ENCODE measurements at regions not wholly inside any gene's neighbourhood (a gene's known extent, or its start where the extent isn't known, plus 50 kb on each side); places are given as distances from the start of the nearest gene placed in this dataset.
"Not testable (repeated sequence)": the region's sequence is repeated elsewhere in the genome, so short reads cannot be mapped to it uniquely, and the experiment has no call there.

DNA sequence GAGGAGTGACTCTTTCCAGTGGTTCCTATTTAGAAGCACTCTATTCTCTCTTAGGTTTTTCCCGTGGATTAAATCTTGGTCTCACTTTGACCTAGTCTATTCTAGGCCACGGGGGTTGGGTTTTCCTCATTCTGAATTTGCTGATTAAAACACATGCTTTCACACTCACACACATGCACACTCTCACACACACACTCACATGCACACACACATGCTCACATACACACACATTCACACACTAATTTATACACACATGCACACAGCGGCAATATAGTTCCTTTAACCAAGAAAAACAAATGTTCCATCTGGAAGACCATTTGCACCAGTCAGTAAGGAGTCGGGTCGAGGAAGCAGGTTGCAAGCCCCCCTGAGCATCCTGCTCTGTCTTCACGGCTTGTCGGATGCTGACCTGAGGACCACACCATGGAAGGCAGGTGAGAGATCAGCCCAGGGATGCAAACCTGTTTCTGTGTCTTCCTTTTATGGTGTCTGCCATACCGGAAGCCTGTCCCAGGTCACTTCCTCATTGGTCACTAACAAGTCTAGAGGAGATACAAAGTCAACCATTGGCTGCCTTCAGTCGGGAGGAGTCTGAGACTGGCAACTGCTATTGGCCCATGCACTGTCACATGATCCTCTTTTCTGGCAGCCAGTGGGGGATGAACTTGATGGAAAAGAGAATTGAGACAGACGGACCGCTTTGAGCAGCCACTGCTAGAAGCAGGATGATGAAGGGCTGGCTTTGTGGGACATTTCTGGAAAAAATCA, 330.8 kb downstream of the FGFR2 start:
- no peak for DNase-seq
- intact Hi-C loops (cut with DNase I), result no loop called here

DNA sequence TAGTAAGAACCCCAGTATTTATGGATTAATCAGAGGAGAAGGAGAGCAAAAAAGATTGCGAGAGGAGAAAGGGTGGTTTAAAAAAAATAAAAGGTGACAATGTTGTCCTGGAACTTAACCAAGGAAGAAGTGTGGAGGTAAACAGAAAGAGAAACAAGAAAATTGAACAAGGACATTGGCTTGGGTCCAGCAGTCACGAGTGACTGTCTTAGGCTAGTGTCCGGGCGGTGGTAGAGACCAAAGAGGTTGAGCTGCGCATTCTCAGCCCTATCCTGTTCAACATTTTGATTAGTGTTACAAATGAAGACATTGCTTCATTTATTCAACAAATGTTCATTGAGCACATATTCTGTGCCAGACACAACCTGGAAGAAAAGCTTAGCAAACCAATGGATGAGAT, 329.9 kb downstream of the FGFR2 start:
- intact Hi-C loops (cut with DNase I), result no loop called here
- DNase-seq, result no peak

DNA sequence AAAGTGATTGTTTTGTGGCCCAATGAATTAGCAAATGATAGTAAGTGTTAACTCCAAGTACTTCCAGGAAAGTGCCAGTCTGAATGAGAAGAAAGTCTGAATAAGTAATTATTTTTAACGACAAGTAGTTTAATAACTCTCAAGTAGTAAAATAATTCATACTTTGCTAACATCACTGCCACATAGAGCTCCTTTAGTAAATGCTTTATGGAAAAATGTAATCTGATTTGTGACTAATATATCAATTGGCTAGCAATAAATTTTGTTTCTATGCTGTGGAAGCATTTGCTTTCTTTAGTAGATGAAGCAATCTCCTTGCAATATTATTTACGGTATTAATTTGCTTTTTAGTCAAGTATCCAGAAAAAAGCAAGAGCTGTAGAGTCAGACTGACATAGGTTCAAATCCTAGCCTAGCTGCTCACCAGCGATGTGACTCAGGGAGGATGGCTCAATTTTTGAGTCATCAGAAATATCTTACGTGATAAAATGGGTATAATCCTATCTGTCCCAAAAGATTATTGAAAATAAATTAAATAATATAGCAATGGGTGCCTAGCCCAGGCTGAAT, 329.3 kb downstream of the FGFR2 start:
- intact Hi-C loops (cut with DNase I), result no loop called here

DNA sequence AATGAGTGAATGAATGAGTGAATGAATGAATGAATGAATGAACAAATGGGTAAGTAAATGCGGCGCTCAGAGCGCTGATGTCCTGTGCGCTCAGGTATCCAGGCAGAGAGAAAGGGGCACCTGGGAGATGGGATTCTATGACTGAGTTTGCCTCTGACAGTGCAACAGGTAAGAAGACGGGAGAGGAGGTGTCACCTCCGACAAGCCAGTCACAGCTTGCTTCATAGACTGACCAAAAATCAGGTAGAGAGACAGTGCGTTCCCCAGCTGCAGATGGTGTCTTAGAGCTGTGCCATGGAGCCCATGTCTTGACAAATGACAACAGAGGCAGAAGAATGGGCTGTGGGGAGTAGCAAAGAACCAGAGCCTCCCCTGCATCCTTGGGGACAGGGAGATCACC, 327.3 kb downstream of the FGFR2 start:
- no peak for DNase-seq
- intact Hi-C loops (cut with DNase I), result loop anchor here (10.0 kb wide), 1 partner anchor 216 kb away; no protein-coding TSS in a partner anchor

More for the DNA sequence above, 329.3 kb downstream of the FGFR2 start:
- no peak for DNase-seq

DNA sequence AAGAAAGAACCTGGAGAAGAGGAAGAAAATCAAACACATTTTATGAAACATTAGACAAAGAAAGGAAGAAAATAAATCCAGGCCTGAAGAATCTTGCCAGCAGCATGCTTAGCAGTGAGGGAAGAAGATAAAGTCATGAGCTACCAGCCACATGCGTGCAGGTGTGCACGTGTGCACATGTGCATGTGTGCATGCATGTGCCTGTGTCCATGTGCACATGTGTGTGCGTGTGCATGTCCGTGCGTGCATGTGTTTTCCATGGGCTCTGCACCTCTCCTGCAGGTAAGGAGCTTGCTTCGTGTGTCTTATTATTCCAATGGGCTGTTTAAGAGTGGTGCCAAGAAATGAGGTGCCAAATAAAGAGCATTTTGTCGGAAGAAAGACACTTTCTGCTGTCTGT, 322.2 kb downstream of the FGFR2 start:
- DNase-seq, result no peak
- intact Hi-C loops (cut with DNase I), result loop anchor here (10.0 kb wide), 1 partner anchor 221 kb away; no protein-coding TSS in a partner anchor

DNA sequence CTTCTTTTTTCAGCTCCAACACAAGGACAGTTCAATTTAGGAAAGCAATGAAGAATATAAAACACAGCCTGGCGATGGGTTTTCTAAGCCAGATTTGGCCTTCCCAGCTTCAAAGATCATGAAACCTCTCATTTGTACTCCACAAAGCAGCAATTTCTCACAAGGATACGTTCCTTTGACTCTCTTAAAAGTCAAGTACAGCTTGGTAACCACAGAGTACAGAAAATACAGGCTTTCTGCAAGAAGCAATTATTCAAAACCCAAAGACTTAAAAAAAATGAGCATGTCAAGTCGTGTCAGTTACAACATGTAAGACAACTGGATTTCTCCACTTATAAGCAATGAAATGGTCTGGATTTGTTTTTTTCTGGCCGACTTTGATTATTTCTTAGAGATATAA, 321.4 kb downstream of the FGFR2 start:
- no peak for DNase-seq
- intact Hi-C loops (cut with DNase I), result loop anchor here (10.0 kb wide), 1 partner anchor 222 kb away; no protein-coding TSS in a partner anchor

DNA sequence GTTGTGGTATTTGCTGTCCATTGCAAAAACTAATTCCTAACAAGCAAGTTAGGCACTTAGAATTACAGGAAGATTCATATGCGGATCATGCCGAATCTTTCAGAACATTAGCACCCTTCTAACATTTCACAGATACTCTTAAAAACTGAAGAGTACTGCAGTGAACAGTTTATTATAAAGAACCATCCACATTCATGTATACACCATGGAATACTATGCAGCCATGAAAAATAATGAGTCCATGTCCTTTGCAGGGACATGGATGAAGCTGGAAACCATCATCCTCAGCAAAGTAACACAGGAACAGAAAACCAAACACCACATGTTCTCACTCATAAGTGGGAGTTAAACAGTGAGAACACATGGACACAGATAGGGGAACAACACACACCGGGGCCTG, 319.9 kb downstream of the FGFR2 start:
- DNase-seq, result not testable (repeated sequence)
- intact Hi-C loops (cut with DNase I), result loop anchor here (10.0 kb wide), 1 partner anchor 224 kb away; no protein-coding TSS in a partner anchor

DNA sequence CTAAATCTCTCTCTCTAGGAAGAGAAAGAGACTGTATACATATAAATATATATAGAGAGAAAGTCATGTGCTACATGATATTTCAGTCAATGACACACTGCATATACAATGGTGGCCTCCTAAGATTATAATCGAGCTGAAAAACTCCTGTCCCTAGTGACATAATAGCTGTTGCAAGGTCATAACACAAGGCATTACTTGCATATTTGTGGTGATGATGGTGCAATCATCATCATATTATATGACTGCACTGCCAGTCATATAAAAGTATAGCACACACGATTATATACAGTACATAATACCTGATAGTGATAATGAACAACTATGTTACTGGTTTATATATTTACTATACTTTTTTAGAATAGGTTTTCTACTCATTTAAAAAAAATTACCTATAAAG, 316.7 kb downstream of the FGFR2 start:
- DNase-seq, result no peak
- intact Hi-C loops (cut with DNase I), result no loop called here

DNA sequence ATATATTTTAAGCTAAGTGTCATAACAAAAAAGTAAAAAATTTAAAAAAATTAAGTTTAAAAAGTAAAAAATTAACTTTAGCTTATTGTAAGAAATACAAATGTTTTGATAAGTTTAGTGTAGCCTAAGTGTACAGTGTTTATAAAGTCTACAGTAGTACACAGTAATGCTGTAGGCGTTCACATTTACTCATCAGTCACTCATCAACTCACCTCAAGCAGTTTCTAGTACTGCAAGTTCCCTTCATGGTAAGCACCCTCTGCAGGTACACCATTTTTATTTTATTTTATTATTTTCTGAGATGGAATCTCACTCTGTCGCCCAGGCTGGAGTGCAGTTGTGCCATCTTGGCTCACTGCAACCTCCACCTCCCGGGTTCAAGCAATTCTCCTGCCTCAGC, 316.0 kb downstream of the FGFR2 start:
- intact Hi-C loops (cut with DNase I), result no loop called here
- no peak for DNase-seq

DNA sequence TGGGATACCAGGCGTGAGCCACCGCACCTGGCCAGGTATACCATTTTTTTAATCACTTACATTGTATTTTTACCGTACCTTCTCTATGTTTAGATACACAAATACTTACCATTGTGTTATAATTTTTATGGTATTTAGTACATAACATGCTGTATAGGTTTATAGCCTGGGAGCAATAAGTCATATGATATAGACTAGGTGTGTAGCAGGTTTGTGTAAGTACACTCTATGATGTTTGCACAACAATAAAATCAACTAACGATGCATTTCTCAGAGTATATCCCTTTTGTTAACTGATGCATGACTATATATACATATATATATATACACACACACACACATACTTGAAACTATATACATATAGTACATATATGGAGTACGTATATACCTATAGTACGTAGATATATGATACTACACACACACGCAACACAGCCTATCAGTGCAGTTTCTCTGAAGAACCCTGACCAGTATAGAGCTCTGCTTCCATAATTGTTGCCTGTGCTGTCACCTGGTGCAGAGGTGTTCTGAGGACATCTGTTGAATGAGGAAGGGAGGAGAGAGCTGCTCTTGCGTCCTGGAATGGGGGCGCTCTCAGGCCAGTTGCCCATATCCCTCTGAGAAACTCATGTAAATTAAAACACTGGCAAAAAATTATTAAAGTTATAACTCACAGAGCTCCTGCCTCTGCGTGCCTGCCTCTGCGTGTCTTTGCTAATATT, 315.3 kb downstream of the FGFR2 start:
- no peak for DNase-seq
- intact Hi-C loops (cut with DNase I), result no loop called here

DNA sequence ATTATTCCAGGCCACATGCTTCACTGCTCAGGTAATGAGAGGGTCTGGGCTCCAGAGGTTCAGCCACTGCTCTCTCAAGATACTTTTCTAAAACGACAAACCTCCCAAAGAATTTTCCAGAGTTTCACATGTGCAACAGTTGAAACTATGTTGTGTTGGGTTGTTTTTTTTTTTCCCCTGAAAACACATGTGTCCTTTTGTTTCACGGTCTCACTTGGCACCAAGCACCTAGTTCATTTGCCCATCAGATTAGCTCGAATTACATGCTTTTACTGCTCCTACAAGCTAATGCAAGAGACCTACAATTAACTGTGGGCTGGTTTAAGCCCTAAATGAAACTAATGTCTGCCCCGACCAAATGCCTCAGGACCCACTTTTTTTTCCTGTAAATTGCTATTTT, 313.3 kb downstream of the FGFR2 start:
- intact Hi-C loops (cut with DNase I), result no loop called here
- no peak for DNase-seq

DNA sequence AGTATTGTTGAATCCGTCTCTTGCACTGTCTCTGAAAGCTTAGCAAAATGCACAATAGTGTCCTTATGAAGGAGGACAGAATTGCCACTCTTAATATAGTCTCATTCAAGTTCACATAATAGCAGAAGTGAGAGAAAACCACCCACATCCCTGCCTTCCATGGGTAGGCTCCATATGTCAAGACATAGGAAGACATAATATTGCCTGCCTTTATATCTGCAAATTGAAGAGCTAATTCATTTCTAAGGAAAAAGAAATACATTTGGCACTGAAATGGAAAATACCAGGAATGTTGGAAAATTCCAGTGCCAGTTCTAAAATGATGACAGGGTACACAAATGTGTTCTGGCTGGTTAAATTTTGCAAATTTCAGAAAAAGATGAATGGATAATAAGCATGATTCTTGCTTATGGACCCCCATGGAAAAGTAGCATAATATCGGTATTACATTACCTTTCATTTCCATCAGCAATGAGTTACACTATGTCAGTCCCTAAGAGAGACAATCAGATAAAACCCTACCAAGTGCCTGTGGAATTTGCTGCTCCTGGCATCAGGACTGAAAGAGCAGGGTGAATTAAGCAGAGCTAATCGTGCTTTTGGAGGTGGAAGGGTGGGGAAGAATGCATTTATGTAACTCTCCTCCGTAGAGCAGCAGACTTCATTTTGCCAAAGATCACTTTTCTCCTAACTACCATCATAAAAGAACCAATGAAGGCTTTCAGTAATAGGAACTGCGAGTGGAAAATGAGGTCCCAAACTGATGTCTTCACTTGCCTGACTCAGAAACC, 312.6 kb downstream of the FGFR2 start:
- intact Hi-C loops (cut with DNase I), result no loop called here
- peak in 23 of 42 donors; percentile 6 to 74 (median 21) for DNase-seq

DNA sequence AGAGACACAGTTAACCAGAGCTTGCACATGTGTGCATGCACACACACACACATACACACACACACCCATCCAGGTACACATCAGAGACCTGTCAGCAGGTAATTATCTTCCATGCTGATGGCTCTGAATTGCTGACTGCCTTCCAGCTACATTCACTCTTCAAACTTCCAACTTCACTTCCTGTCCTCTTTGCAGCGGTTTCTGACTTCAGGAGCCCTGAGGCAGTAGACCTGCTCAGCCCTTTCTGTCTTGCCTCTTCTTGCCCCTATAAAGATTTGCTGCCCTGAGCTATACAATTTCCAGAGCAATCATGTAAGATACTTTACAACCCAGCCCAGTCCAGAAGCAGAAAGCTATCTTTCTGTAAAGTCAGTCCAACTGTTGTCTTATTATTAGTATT, 310.2 kb downstream of the FGFR2 start:
- no peak for DNase-seq
- intact Hi-C loops (cut with DNase I), result no loop called here

DNA sequence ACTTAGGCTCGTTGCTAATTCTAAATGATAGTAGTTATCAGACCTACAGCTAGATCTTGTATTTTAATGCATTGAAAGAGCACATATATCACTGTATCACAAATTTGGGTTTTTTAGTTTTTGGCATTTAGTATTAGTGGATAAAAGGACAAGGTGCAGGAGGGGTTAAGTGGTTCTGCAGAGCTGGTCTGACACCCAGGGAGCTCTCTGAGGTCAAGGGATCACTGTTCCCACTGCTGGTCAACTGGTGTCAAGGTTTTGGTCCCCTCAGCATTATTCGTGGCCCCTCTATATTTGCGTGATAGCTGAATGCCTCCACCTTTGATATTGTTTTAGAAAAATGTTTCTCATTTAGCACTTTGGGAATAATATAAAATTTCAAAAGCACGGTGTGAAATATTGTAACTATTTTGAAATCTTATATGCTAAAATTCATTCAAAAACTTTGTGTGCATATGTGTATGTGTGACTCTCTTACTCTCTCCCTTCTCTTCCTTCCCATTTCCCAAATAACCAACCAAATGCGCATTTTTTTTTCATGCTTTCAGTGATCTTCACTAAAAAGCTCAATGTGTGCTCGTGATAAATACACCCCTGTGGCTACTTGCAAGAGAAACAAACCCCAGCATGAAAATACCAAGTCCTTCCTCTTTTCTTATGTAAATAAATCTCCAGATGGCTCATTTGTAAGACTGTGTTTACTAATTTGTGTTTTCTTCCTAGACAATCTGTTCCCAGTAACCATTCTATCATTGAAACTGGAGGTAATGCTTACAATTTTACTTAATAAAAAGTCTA, 309.2 kb downstream of the FGFR2 start:
- intact Hi-C loops (cut with DNase I), result no loop called here
- no peak for DNase-seq

DNA sequence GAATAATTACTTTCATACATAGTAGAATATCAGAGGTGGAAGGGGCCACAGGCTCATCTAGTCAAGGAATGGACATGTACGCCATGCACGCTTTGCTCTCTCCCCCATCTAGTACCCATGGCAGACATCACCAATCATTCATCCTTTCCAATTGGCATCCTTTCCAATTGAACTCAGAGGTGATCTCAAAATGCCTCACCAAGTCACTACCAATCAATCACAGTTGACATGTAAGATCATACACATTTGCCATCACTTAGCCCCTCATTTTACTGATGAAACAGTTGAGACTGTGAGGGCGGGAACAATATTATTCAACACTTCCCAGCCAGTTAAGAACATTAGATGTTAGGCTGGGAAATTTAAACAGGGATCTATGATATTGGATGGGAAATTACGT, 308.4 kb downstream of the FGFR2 start:
- no peak for DNase-seq
- intact Hi-C loops (cut with DNase I), result no loop called here

DNA sequence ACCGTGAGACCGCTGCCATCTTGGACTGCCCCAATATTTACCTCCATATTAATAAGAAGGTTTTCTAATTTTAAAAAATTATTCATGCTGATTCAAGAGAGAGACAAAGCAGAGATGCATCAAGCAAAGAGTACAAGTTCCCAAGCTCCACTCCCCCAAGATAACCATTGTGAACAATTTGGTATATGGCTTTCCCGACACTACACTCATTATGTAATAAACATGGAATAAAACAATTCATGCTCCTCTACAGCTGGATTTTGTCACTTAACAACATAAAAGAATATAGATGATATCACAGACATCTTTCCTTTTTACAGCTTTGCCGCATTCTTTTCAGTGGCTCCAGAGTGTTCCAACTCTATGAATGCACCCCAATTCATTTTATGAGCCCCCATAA, 307.6 kb downstream of the FGFR2 start:
- intact Hi-C loops (cut with DNase I), result no loop called here
- DNase-seq, result no peak

DNA sequence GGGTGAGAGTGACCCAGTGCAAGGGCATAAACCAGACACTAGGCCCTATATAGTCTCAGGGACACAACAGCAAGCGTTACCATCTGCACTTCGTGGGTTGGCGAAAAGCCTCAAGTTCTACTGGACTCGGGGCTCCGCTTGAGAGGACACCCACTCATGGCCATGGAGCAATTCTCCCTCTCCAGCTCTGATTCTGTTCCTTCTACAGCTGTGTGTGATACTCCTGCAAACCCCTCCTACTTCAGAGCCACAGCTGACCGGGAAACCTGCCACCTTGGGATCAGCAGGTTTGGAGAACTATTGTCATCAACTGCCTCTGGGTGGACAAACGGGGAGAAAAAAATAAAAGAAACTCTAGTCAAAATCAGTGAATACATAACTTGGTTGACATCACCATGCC, 306.9 kb downstream of the FGFR2 start:
- intact Hi-C loops (cut with DNase I), result no loop called here
- no peak for DNase-seq

DNA sequence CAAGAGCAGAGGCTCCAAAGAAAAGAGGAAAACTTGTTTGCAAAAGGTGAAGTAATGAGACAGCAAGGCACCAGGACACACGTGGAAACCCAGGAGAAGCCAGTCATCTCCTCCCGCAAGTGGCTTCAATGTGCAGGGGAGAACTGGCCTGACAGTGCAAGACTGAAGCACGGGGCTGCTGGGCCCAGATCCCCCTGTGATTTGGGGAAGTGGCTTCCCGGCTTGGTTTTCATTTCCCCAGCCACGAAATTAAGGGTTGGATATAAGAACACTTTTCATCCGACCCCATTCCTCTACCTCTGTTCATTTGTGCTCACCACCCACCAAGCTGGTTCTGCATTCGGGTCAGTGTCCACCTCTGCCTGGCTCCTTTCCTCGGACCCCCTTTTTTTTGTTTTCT, 306.4 kb downstream of the FGFR2 start:
- DNase-seq, result peak in 6 of 42 donors; percentile 4 to 39 (median 18)
- intact Hi-C loops (cut with DNase I), result no loop called here

DNA sequence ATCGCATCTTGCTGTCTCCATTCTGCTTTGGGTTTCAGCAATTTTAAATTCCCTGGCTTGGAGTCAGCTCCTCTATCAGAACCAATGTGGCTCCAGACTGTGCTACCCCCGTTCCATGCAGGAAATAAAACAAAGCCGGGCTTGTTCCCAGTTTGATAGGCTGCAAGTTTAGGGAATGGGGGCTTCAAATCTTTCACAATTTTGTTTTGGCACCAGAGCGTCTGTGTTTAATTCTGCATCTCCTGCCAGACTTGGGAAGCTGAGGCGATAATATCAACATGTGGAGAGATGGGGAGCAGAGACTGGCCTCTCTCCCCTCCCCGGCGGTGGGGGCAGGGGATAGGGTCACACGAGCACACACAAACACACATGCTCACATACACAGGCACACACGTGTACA, 305.9 kb downstream of the FGFR2 start:
- intact Hi-C loops (cut with DNase I), result no loop called here
- no peak for DNase-seq

Data from head of caudate nucleus (tissue), 42 donors.